Esophagus muscularis mucosa (tissue), 4 donors: ENCODE measurements at regions not wholly inside any gene's neighbourhood (a gene's known extent, or its start where the extent isn't known, plus 50 kb on each side); places are given as distances from the start of the nearest gene placed in this dataset.

Source experiments
- DNase-seq: peaks from one replicate; pipeline ENCODE4 v3.0.0-alpha.2; 2017; ENCODE audit errors: extremely low spot score
- H3K27ac ChIP-seq, 4 donors: fragments of 200-600 bp; sonication (generic); replicated peaks in 1 of 4; 1 replicate in 3 of 4; 2 replicates in 1 of 4; pipeline ENCODE4 v1.5.1; 2016 to 2019; ENCODE audit warnings: mild to moderate bottlenecking in 1 of 4
- H3K27me3 ChIP-seq, 4 donors: fragments of 200-600 bp; sonication (generic); one replicate each; pipeline versions ENCODE4 v1.5.1 to v1.6.0; 2016 to 2019
- H3K36me3 ChIP-seq, 4 donors: fragments of 200-600 bp; sonication (generic); one replicate each; pipeline ENCODE4 v1.5.1; 2016 to 2019
- H3K4me1 ChIP-seq, 4 donors: fragments of 200-600 bp; sonication (generic); one replicate each; pipeline ENCODE4 v1.5.1; 2016 to 2019
- H3K4me3 ChIP-seq, 4 donors: fragments of 200-600 bp; sonication (generic); 1 replicate in 2 of 4; 2 replicates in 2 of 4; pipeline ENCODE4 v1.5.1; 2016 to 2019; ENCODE audit warnings: mild to moderate bottlenecking in 4 of 4, moderate library complexity in 1 of 4
- H3K9me3 ChIP-seq, 4 donors: fragments of 200-600 bp; sonication (generic); 1 replicate in 3 of 4; 2 replicates in 1 of 4; pipeline ENCODE4 v1.5.1; 2016 to 2019
- EP300 ChIP-seq: sonication (generic); formaldehyde crosslinking; IDR thresholded peaks from one replicate; pipeline ENCODE4 v1.6.1; 2017; ENCODE audit warnings: antibody characterized with exemption
- POLR2A ChIP-seq: fragments of 450-650 bp; IDR thresholded peaks from one replicate; pipeline ENCODE4 v1.6.1; 2017; ENCODE audit warnings: antibody characterized with exemption, moderate library complexity, mild to moderate bottlenecking, low read depth
- POLR2AphosphoS5 ChIP-seq, 2 donors: sonication (generic); formaldehyde crosslinking; IDR thresholded peaks; one replicate each; pipeline ENCODE4 v1.6.1; 2017; ENCODE audit warnings: antibody characterized with exemption in 2 of 2
- WGBS: methylation state at CpG from one replicate; pipeline ENCODE4 v1.1.5; 2018; 5-methylcytosine and 5-hydroxymethylcytosine counted together
- intact Hi-C: fragments of 100-400 bp; cut with DNase I; formaldehyde crosslinking; loops from one replicate; pipeline ENCODE4 v1.15.1; 2023
- TF ChIP-seq, protein P1 (sequence below), 3 experiments: fragments of 200-600 bp in 2 of 3; fragments of 450-650 bp in 1 of 3; sonication (generic) in 2 of 3; IDR thresholded peaks; one replicate each; pipeline ENCODE4 v1.5.1; 2017 to 2019; ENCODE audit warnings: antibody characterized with exemption in 3 of 3, mild to moderate bottlenecking in 2 of 3, moderate library complexity in 1 of 3

GRCh38 chr12:111219440-111219839, 149.5 kb downstream of the PHETA1 start:
- 80% methylated on average over 2 of the region's 2 CpGs for WGBS
- no peaks in the 10 kb centered on the region for H3K9me3 ChIP-seq
- TF ChIP-seq EP300 (no peak), POLR2AphosphoS5 (IDR thresholded peaks at IDR 0.05) (no peak)
- TF ChIP-seq, protein P1, sequence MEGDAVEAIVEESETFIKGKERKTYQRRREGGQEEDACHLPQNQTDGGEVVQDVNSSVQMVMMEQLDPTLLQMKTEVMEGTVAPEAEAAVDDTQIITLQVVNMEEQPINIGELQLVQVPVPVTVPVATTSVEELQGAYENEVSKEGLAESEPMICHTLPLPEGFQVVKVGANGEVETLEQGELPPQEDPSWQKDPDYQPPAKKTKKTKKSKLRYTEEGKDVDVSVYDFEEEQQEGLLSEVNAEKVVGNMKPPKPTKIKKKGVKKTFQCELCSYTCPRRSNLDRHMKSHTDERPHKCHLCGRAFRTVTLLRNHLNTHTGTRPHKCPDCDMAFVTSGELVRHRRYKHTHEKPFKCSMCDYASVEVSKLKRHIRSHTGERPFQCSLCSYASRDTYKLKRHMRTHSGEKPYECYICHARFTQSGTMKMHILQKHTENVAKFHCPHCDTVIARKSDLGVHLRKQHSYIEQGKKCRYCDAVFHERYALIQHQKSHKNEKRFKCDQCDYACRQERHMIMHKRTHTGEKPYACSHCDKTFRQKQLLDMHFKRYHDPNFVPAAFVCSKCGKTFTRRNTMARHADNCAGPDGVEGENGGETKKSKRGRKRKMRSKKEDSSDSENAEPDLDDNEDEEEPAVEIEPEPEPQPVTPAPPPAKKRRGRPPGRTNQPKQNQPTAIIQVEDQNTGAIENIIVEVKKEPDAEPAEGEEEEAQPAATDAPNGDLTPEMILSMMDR (IDR thresholded peaks at IDR 0.05) = no peak
- DNase-seq = no peak
- intact Hi-C loops = no loop called here
- H3K4me1 ChIP-seq = no peaks in the 10 kb centered on the region
- H3K4me3 ChIP-seq = no peak overlapping the region
- no peak overlapping the region for H3K27ac ChIP-seq
- peaks cover 0 to 33% (median 0%) of the 10 kb centered on the region in 4 donors for H3K27me3 ChIP-seq
- no peaks in the 10 kb centered on the region for H3K36me3 ChIP-seq

- H3K27me3 ChIP-seq = peaks cover 0 to 41% (median 0%) of the 10 kb centered on the region in 4 donors
- H3K36me3 ChIP-seq = no peaks in the 10 kb centered on the region
- H3K4me1 ChIP-seq = no peaks in the 10 kb centered on the region
- 84% methylated on average over 6 of the region's 6 CpGs for WGBS
- H3K4me3 ChIP-seq = no peak overlapping the region
- intact Hi-C loops = no loop called here
- H3K27ac ChIP-seq = no peak overlapping the region
- TF ChIP-seq, protein P1 (IDR thresholded peaks at IDR 0.05) = no peak
- no peak for DNase-seq
- H3K9me3 ChIP-seq = no peaks in the 10 kb centered on the region
Measured at GRCh38 chr12:111218499-111218898, 150.4 kb downstream of the PHETA1 start.

DNA sequence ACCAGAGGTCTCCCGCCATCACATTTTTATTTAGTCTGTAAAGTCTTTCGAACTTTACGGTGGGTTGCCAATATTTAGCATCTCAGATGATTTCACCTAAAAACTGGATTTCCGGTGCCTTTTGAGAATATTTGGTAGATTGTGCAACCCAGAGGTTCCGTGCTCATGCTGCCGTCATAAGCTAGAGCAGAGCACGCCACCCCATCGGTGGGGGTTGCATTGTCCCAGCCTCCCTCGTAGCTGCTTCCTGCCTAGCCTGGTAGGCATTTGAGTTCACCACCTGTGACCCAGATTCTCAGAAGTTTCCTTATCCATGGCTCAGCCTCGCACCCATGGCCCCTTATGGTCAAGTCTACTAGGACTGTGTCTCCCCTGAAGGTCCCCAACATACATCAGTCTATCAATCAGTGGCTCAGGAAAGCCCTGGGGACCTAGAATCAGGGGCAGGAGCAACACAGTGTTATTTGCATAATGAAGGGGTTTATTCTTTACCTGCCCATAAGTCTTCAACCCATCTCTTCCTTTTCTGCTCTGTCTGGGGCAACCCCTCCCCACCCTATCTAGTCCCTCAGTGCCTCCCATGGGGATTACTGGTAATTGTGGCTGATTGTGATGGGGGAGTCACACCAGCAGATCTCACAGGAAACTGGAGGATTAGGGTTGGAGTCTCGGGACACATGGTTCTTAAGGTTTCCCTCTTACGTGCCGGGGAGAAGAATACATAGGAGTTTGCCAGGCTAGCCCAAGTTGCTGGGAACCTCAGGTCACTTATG, 152.3 kb downstream of the PHETA1 start:
- no peak overlapping the region for H3K4me3 ChIP-seq
- 80% methylated on average over 13 of the region's 13 CpGs for WGBS
- TF ChIP-seq EP300 = no peak
- TF ChIP-seq, protein P1 (IDR thresholded peaks at IDR 0.05) = no peak
- TF ChIP-seq POLR2AphosphoS5 (IDR thresholded peaks at IDR 0.05) = no peak
- no peak for TF ChIP-seq POLR2A
- DNase-seq = no peak
- H3K36me3 ChIP-seq = no peaks in the 10 kb centered on the region
- no peak overlapping the region for H3K27ac ChIP-seq
- peaks cover 0 to 60% (median 4%) of the 10 kb centered on the region in 4 donors for H3K27me3 ChIP-seq
- intact Hi-C loops = no loop called here
- no peaks in the 10 kb centered on the region for H3K9me3 ChIP-seq
- no peaks in the 10 kb centered on the region for H3K4me1 ChIP-seq

DNA sequence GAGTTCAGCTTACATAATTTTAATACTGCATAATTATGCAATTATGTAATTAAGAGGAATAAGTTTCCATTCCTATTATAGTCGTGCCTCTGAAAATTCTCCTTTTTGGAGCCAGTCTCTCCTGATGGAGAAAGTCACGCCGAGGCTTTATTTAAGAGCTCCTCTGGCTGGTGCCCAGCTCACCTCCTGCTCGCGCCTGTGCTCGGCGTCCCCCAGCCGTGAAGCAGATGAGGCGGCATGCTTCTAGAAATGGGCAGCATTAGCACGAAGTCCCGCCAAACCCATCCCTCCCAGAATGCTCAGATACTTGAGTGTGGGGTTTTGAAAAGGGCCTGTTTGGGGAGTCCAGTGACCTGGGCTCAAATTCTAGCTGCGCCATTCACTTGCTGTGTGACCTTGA, 153.0 kb downstream of the PHETA1 start:
- WGBS = 80% methylated on average over 12 of the region's 12 CpGs
- no peak for DNase-seq
- intact Hi-C loops = no loop called here
- Histone ChIP-seq H3K9me3 (no peaks in the 10 kb centered on the region), H3K27ac (no peak overlapping the region), H3K27me3 (peaks cover 0 to 67% (median 4%) of the 10 kb centered on the region in 4 donors), H3K4me3 (no peak overlapping the region), H3K4me1 (no peaks in the 10 kb centered on the region), H3K36me3 (no peaks in the 10 kb centered on the region)
- TF ChIP-seq POLR2A = no peak
- TF ChIP-seq EP300 = no peak
- TF ChIP-seq POLR2AphosphoS5 (IDR thresholded peaks at IDR 0.05) = no peak
- TF ChIP-seq, protein P1 (IDR thresholded peaks at IDR 0.05) = no peak

DNA sequence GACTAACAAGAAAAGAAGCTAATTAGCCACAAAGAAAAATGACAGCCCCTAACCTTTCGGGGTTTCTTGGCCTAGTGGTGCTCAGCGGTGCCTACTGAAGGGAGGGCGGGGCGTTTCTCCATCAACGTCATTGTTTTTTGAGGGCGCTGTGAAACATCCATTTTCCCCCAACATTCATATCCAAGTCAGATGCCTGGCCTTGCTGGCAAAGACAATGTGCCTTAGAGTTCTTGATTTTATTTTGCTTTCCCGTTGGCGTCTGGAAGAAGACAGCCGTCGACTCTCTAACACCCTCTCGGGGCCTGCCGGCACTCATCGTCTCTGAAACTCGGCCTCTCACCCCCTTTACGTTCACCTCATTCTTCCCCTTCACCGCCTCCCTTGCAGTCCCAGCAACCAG, 154.5 kb downstream of the PHETA1 start:
- peaks cover 0 to 76% (median 4%) of the 10 kb centered on the region in 4 donors for H3K27me3 ChIP-seq
- no peaks in the 10 kb centered on the region for H3K4me1 ChIP-seq
- no peaks in the 10 kb centered on the region for H3K9me3 ChIP-seq
- intact Hi-C loops = no loop called here
- TF ChIP-seq, protein P1 (IDR thresholded peaks at IDR 0.05) = no peak
- no peak for TF ChIP-seq POLR2AphosphoS5 (IDR thresholded peaks at IDR 0.05)
- TF ChIP-seq POLR2A = no peak
- TF ChIP-seq EP300 = no peak
- WGBS = 53% methylated on average over 16 of the region's 16 CpGs
- no peak for DNase-seq
- H3K36me3 ChIP-seq = no peaks in the 10 kb centered on the region
- no peak overlapping the region for H3K27ac ChIP-seq
- no peak overlapping the region for H3K4me3 ChIP-seq
